Endothelial cell of umbilical vein (primary cell): ENCODE measurements at regions not wholly inside any gene's neighbourhood (a gene's known extent, or its start where the extent isn't known, plus 50 kb on each side); places are given as distances from the start of the nearest gene placed in this dataset.

Experiments
- BruUV-seq: library from RNA; stranded (reverse); fragments of 400-500 nt; replicated peaks from 2 replicates; lab custom pipeline; 2021; lab: Mats Ljungman, UMichigan
- CTCF ChIA-PET: fragments of 300-600, 350-600 bp; sonication (Branson Sonifier 250); formaldehyde crosslinking; loops from one replicate; lab custom pipeline; 2021; ENCODE audit warnings: antibody characterized with exemption, inconsistent platforms; lab: Charles Lee
- POLR2A ChIA-PET: fragments of 300-600, 350-600 bp; sonication (Branson Sonifier 250); formaldehyde crosslinking; loops from one replicate; lab custom pipeline; 2021; ENCODE audit warnings: antibody characterized with exemption, inconsistent platforms; lab: Charles Lee
- DNase-seq: peaks from one replicate; pipeline ENCODE4 v3.0.0-alpha.2; 2011; ENCODE audit warnings: low read depth, low spot score
- FAIRE-seq: peaks from 2 replicates; lab custom pipeline; 2011; peaks lifted over from hg19 to GRCh38; lab: Jason Lieb, UNC
- H2AFZ ChIP-seq: 2 replicates; pipeline ENCODE4 v1.6.0; 2012; ENCODE audit warnings: low read depth, low read length, control low read depth, inconsistent platforms
- H3K27ac ChIP-seq: 2 replicates; pipeline ENCODE4 v1.5.1; 2011; ENCODE audit warnings: low read depth, mild to moderate bottlenecking, control low read depth, low read length, moderate library complexity; ENCODE audit not compliant: insufficient read depth
- H3K27me3 ChIP-seq, 2 experiments: 2 replicates each; pipeline versions ENCODE4 v1.6.0 to v1.6.1; 2011; ENCODE audit warnings: low read length in 2 of 2, mixed read lengths in 1 of 2; ENCODE audit not compliant: control insufficient read depth in 2 of 2, insufficient read depth in 2 of 2
- H3K36me3 ChIP-seq, 2 experiments: 2 replicates in 1 of 2; 3 replicates in 1 of 2; pipeline ENCODE4 v1.5.1; 2011; ENCODE audit warnings: low read length in 2 of 2, mild to moderate bottlenecking in 1 of 2, moderate library complexity in 1 of 2; ENCODE audit not compliant: control insufficient read depth in 2 of 2, insufficient read depth in 2 of 2; ENCODE audit errors: extremely low read depth in 1 of 2
- H3K4me1 ChIP-seq: 3 replicates; pipeline ENCODE4 v1.5.1; 2011; ENCODE audit warnings: mild to moderate bottlenecking, low read length; ENCODE audit not compliant: control insufficient read depth, insufficient read depth; ENCODE audit errors: extremely low read depth
- H3K4me2 ChIP-seq: 2 replicates; pipeline ENCODE4 v1.6.1; 2011; ENCODE audit warnings: low read length, control low read depth, mixed read lengths; ENCODE audit not compliant: insufficient read depth
- H3K4me3 ChIP-seq, 3 experiments: fragments of 200-600 bp in 1 of 3; sonication (generic), shearing (Covaris generic) in 1 of 3; replicated peaks in 1 of 3; 2 replicates each; pipeline ENCODE4 v1.5.1; 2011 to 2016; ENCODE audit warnings: control low read depth in 3 of 3, low read length in 3 of 3, mild to moderate bottlenecking in 2 of 3, inconsistent platforms in 1 of 3, low read depth in 1 of 3, moderate library complexity in 1 of 3; ENCODE audit not compliant: insufficient read depth in 1 of 3
- H3K79me2 ChIP-seq: 2 replicates; pipeline ENCODE4 v1.6.0; 2012; ENCODE audit warnings: low read length, inconsistent platforms; ENCODE audit not compliant: control insufficient read depth, insufficient read depth
- H3K9ac ChIP-seq: replicated peaks from 2 replicates; pipeline ENCODE3; 2011; ENCODE audit warnings: low read length, control low read depth; ENCODE audit not compliant: insufficient read depth; ENCODE audit errors: extremely low read depth
- H3K9me1 ChIP-seq: replicated peaks from 3 replicates; pipeline ENCODE4 v1.6.0; 2011; ENCODE audit warnings: mild to moderate bottlenecking, low read length; ENCODE audit not compliant: control insufficient read depth, insufficient read depth; ENCODE audit errors: extremely low read depth
- H3K9me3 ChIP-seq: replicated peaks from 2 replicates; pipeline ENCODE4 v1.5.1; 2012; ENCODE audit warnings: low read length, inconsistent platforms; ENCODE audit not compliant: control insufficient read depth, insufficient read depth
- H4K20me1 ChIP-seq: replicated peaks from 2 replicates; pipeline ENCODE3; 2011; ENCODE audit warnings: mild to moderate bottlenecking, low read length; ENCODE audit not compliant: control insufficient read depth, insufficient read depth; ENCODE audit errors: extremely low read depth
- EZH2 ChIP-seq: IDR thresholded peaks from 2 replicates; pipeline ENCODE4 v1.6.1; 2012; ENCODE audit warnings: borderline replicate concordance, low read depth, mild to moderate bottlenecking, moderate library complexity, low read length, inconsistent platforms; ENCODE audit not compliant: severe bottlenecking
- FOS ChIP-seq: IDR thresholded peaks from 2 replicates; pipeline ENCODE4 v1.6.1; 2011; ENCODE audit warnings: mild to moderate bottlenecking, low read length, moderate library complexity, borderline replicate concordance; ENCODE audit not compliant: insufficient read depth
- GATA2 ChIP-seq: IDR thresholded peaks from 2 replicates; pipeline ENCODE4 v1.7.0; 2011; ENCODE audit warnings: low read depth, mild to moderate bottlenecking, moderate library complexity, mixed read lengths, low read length; ENCODE audit not compliant: insufficient read length, insufficient read depth
- JUN ChIP-seq: IDR thresholded peaks from 2 replicates; pipeline ENCODE4 v1.6.1; 2011; ENCODE audit warnings: borderline replicate concordance, low read depth; ENCODE audit not compliant: insufficient read length, insufficient read depth
- dilution Hi-C: fragments of 300-500 bp; cut with MboI; formaldehyde crosslinking; loops from one replicate; pipeline ENCODE4 v1.15.0; 2019; ENCODE audit warnings: low sequenced_read_pairs; ENCODE audit not compliant: extremely low pct_ligation_motif_present
- intact Hi-C: fragments of 100-400 bp; cut with micrococcal nuclease; formaldehyde crosslinking; loops from one replicate; pipeline ENCODE4 v1.10.0; 2022
- TF ChIP-seq, protein P1 (sequence below), 2 donors: IDR thresholded peaks; 1 replicate in 1 of 2; 2 replicates in 1 of 2; pipeline ENCODE4 v1.5.1; 2011; ENCODE audit warnings: low read length in 2 of 2, mild to moderate bottlenecking in 2 of 2, moderate library complexity in 2 of 2, control low read depth in 1 of 2, inconsistent platforms in 1 of 2, low read depth in 1 of 2; ENCODE audit not compliant: insufficient read depth in 1 of 2; ENCODE audit errors: extremely low read depth in 1 of 2

DNA sequence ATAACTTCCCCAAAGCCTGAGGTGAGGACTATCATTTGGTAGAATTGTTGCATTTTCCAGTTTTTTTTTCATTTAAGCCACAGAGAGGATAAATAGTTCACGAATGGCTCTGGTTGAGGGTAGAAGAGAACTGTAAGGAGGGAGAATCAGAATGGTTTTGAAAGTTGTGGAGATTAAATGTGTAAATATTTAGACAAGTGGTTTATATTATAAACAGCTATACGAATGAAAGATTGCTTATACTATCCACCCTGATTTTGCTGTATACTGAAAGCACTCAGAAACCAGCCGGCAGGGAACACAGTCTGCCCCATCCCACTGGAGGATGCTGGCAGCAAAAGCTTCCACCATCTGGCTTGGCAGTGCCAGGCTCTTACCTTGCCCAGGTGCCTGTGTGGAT, 341.1 kb downstream of the RAPGEF2 start:
- H3K79me2 ChIP-seq: no peaks in the 10 kb centered on the region
- no peaks in the 10 kb centered on the region for H4K20me1 ChIP-seq
- ChIA-PET CTCF (interaction anchor here (1.0 to 2.0 kb wide), 4 partner anchors 10 to 84 kb away, joined by 3 to 5 read pairs (median 4); no protein-coding TSS in a partner anchor), POLR2A (no interaction called here)
- no peak overlapping the region for H3K4me2 ChIP-seq
- H3K4me1 ChIP-seq: no peaks in the 10 kb centered on the region
- DNase-seq (no peak), FAIRE-seq (no peak)
- H3K27me3 ChIP-seq: no peaks in the 10 kb centered on the region
- no peaks in the 10 kb centered on the region for H3K9me3 ChIP-seq
- no peaks in the 10 kb centered on the region for H3K36me3 ChIP-seq
- H3K9me1 ChIP-seq: no peaks in the 10 kb centered on the region
- no TSS peak for BruUV-seq
- H2AFZ ChIP-seq: no peak overlapping the region
- dilution Hi-C loops (no loop called here), intact Hi-C loops (loop anchor here (10.0 kb wide), 1 partner anchor 1189 kb away; no protein-coding TSS in a partner anchor)
- H3K9ac ChIP-seq: no peak overlapping the region
- TF ChIP-seq FOS: no peak
- no peak for TF ChIP-seq GATA2
- H3K27ac ChIP-seq: no peak overlapping the region
- H3K4me3 ChIP-seq: no peak overlapping the region

DNA sequence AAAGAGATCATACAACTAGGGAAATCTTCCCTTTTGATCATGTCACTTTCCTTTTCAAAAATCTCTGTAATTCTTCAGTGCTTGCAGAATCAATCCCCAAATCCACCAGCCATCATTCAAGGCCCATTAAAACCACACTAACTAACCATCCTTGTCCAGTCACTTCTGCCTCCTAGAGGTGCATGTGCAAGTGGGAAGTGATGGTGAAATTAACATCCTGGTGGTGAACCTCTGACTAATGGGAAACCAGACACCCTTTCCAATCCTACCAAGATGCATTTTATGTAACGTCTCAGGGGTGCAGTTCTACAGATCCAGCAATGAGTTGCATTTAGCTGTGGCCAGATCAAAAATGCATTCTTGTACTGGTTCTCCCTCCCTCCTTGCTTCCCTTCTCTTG, 341.8 kb downstream of the RAPGEF2 start:
- TF ChIP-seq EZH2: no peak
- no peak for TF ChIP-seq GATA2
- TF ChIP-seq JUN: no peak
- TF ChIP-seq, protein P1, sequence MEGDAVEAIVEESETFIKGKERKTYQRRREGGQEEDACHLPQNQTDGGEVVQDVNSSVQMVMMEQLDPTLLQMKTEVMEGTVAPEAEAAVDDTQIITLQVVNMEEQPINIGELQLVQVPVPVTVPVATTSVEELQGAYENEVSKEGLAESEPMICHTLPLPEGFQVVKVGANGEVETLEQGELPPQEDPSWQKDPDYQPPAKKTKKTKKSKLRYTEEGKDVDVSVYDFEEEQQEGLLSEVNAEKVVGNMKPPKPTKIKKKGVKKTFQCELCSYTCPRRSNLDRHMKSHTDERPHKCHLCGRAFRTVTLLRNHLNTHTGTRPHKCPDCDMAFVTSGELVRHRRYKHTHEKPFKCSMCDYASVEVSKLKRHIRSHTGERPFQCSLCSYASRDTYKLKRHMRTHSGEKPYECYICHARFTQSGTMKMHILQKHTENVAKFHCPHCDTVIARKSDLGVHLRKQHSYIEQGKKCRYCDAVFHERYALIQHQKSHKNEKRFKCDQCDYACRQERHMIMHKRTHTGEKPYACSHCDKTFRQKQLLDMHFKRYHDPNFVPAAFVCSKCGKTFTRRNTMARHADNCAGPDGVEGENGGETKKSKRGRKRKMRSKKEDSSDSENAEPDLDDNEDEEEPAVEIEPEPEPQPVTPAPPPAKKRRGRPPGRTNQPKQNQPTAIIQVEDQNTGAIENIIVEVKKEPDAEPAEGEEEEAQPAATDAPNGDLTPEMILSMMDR (IDR thresholded peaks at IDR 0.05; ENCODE audit: extremely low read depth in 1 of 2, insufficient read depth in 1 of 2, low read depth in 1 of 2, low read length in 2 of 2): peak in 1 of 2 donors; percentile 12
- TF ChIP-seq FOS: no peak
- no peaks in the 10 kb centered on the region for H3K9me1 ChIP-seq
- dilution Hi-C loops: no loop called here
- H3K4me3 ChIP-seq: no peak overlapping the region
- no TSS peak for BruUV-seq
- H3K4me2 ChIP-seq: no peak overlapping the region
- H3K27me3 ChIP-seq: no peaks in the 10 kb centered on the region
- H4K20me1 ChIP-seq: no peaks in the 10 kb centered on the region
- no peaks in the 10 kb centered on the region for H3K9me3 ChIP-seq
- no peaks in the 10 kb centered on the region for H3K4me1 ChIP-seq
- H2AFZ ChIP-seq: no peak overlapping the region
- DNase-seq: peak; percentile 10
- ChIA-PET POLR2A (no interaction called here), CTCF (interaction anchor here (1.0 to 1.5 kb wide), 4 partner anchors 54 to 734 kb away, joined by 3 to 4 read pairs (median 4); no protein-coding TSS in a partner anchor)
- intact Hi-C loops: loop anchor here (5.0 to 10.0 kb wide), 4 partner anchors 77 to 1190 kb away; no protein-coding TSS in a partner anchor
- FAIRE-seq: no peak
- no peaks in the 10 kb centered on the region for H3K36me3 ChIP-seq
- no peaks in the 10 kb centered on the region for H3K79me2 ChIP-seq
- H3K9ac ChIP-seq: no peak overlapping the region
- H3K27ac ChIP-seq: no peak overlapping the region
